Karpas-422 (cell line): ENCODE measurements at regions not wholly inside any gene's neighbourhood (a gene's known extent, or its start where the extent isn't known, plus 50 kb on each side); places are given as distances from the start of the nearest gene placed in this dataset.

Experiments
- DNase-seq: peaks from one replicate; pipeline ENCODE4 v3.0.0-alpha.2; 2015
- H2AFZ ChIP-seq: fragments of 200-600 bp; sonication (generic); 2 replicates; pipeline ENCODE4 v1.6.1; 2014; ENCODE audit warnings: antibody characterized with exemption, low read length, mixed read lengths
- H3K27ac ChIP-seq: fragments of 200-600 bp; sonication (generic); 2 replicates; pipeline ENCODE4 v1.5.1; 2014; ENCODE audit warnings: mild to moderate bottlenecking, low read length, moderate library complexity
- H3K27me3 ChIP-seq: fragments of 200-600 bp; sonication (generic); 2 replicates; pipeline ENCODE4 v1.6.1; 2014; ENCODE audit warnings: low read length, mixed read lengths
- H3K36me3 ChIP-seq: fragments of 200-600 bp; sonication (generic); 2 replicates; pipeline ENCODE4 v1.6.1; 2014; ENCODE audit warnings: low read length, mixed read lengths; ENCODE audit not compliant: insufficient read depth
- H3K4me1 ChIP-seq: fragments of 200-600 bp; sonication (generic); 2 replicates; pipeline ENCODE4 v1.6.1; 2014; ENCODE audit warnings: mild to moderate bottlenecking, low read length, mixed read lengths
- H3K4me2 ChIP-seq: fragments of 200-600 bp; sonication (generic); 2 replicates; pipeline ENCODE4 v1.6.1; 2014; ENCODE audit warnings: low read length, low read depth, mild to moderate bottlenecking; ENCODE audit not compliant: poor library complexity, severe bottlenecking
- H3K4me3 ChIP-seq: fragments of 200-600 bp; sonication (generic); 2 replicates; pipeline ENCODE4 v1.5.1; 2014; ENCODE audit warnings: mild to moderate bottlenecking, antibody characterized with exemption, low read length, mixed read lengths
- H3K79me2 ChIP-seq: fragments of 200-600 bp; sonication (generic); 2 replicates; pipeline ENCODE4 v1.6.1; 2014; ENCODE audit warnings: mild to moderate bottlenecking, low read length, mixed read lengths
- H3K9ac ChIP-seq: fragments of 200-600 bp; sonication (generic); 2 replicates; pipeline ENCODE4 v1.6.0; 2014; ENCODE audit warnings: low read length
- H3K9me2 ChIP-seq: fragments of 200-600 bp; sonication (generic), shearing (Covaris generic); replicated peaks from 2 replicates; pipeline ENCODE4 v1.6.0; 2014; ENCODE audit warnings: mild to moderate bottlenecking, low read length, moderate library complexity; ENCODE audit not compliant: insufficient read depth
- H3K9me3 ChIP-seq: fragments of 300-700, 200-600 bp; sonication (generic); 2 replicates; pipeline ENCODE4 v1.6.1; 2014; ENCODE audit warnings: low read length, mixed read lengths
- H4K20me1 ChIP-seq: fragments of 200-600 bp; sonication (generic); 2 replicates; pipeline ENCODE4 v1.6.1; 2014; ENCODE audit warnings: mild to moderate bottlenecking, antibody characterized with exemption, low read length, low read depth; ENCODE audit not compliant: insufficient read depth

DNA sequence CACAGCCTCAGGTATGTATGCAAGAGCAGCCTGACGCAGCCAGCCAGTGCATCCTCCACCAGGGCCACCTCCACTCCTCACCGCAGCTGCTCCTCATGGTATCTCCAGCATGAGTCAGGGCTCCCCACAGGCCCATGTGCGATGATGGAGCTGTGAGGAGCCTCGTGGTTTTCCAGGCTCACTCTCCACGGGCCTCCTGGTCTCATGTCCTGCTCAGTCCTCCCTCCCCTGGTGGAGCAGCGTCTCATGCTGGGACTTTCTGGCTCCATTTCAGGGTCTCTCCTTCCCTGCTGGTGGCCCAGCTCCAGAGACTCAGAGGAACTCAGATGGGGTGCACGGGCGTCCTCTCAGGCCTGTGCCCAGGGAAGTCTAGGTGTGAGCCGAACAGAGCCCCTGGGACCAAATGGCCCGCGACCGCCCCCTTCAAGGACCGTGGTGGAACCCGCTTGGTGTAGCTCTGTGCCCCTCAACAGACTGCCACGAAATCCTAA lies 70.4 kb downstream of the METRNL start:
- Histone ChIP-seq H3K27ac (no peak overlapping the region), H3K9me3 (no peaks in the 10 kb centered on the region), H3K36me3 (no peaks in the 10 kb centered on the region), H3K79me2 (no peaks in the 10 kb centered on the region), H3K9ac (no peak overlapping the region), H2AFZ (no peak overlapping the region), H3K4me3 (no peak overlapping the region), H3K4me2 (no peak overlapping the region), H3K4me1 (peaks cover 11% of the 10 kb centered on the region), H3K27me3 (peaks cover 6% of the 10 kb centered on the region; the same call in 1 of the 2 replicates), H3K9me2 (no peaks in the 10 kb centered on the region), H4K20me1 (no peaks in the 10 kb centered on the region)
- DNase-seq, result no peak

DNA sequence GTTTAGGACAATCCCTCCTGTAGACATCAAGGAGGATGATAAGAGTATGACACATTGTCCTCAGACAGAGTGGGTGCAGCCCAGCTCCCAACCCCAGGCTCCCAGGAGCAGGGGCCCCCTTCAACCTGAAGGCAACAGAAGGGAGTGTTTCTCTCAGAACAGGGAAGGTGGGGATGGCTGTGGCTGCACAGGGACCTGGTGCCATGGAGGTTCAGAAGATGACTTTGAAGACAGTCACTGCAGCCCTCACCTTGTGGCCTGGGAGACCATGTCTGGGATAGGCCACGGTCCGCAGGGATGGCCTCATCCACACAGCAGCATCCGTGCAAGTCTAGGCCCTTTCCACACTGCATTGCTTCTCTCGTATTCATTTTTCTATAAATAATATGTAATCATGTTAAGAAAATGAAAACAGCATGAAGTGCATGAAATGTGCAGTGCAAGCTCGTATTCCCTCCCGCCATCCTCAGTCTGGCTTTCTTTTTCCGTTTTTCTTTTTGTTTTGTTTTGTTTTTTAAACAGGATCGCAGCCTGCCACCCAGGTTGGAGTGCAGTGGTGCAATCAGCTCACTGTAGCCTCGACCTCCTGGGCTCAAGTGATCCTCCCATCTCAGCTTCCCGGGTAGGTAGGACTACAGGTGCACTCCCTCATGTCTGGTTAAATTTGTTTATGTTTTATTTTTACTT lies 71.1 kb downstream of the METRNL start:
- Histone ChIP-seq H3K27ac (no peak overlapping the region), H3K9ac (no peak overlapping the region), H3K9me3 (no peaks in the 10 kb centered on the region), H3K4me3 (no peak overlapping the region), H3K4me2 (no peak overlapping the region), H3K79me2 (no peaks in the 10 kb centered on the region), H4K20me1 (no peaks in the 10 kb centered on the region), H3K27me3 (peaks cover 6% of the 10 kb centered on the region; the same call in 1 of the 2 replicates), H3K4me1 (peaks cover 5% of the 10 kb centered on the region), H3K36me3 (no peaks in the 10 kb centered on the region), H3K9me2 (no peaks in the 10 kb centered on the region), H2AFZ (no peak overlapping the region)
- DNase-seq, result no peak

DNA sequence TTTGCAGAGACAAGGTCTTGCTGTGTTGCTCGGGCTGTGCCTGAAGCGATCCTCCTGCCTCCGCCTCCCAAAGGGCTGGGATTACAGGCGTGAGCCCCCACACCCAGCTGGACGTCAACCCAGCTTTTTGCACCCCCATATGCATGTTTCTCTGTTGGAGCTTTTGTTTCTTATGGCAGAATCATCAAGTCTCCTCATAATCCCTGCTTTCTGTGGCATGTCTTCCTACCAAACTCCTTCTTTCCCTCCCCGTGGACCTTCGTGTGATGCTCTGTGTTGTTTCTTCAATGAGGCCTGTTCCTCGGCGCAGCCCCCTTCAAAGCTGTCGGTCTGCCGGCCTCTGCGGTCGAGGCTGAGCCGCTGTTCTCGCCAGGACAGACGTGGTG lies 71.6 kb downstream of the METRNL start:
- H3K9ac ChIP-seq, result no peak overlapping the region
- DNase-seq, result no peak
- no peak overlapping the region for H3K4me2 ChIP-seq
- H3K4me1 ChIP-seq, result peaks cover 5% of the 10 kb centered on the region
- H3K4me3 ChIP-seq, result no peak overlapping the region
- no peaks in the 10 kb centered on the region for H3K79me2 ChIP-seq
- H3K36me3 ChIP-seq, result no peaks in the 10 kb centered on the region
- H3K9me2 ChIP-seq, result no peaks in the 10 kb centered on the region
- H4K20me1 ChIP-seq, result no peaks in the 10 kb centered on the region
- no peak overlapping the region for H3K27ac ChIP-seq
- peaks cover 6% of the 10 kb centered on the region; the same call in 1 of the 2 replicates for H3K27me3 ChIP-seq
- H2AFZ ChIP-seq, result no peak overlapping the region
- no peaks in the 10 kb centered on the region for H3K9me3 ChIP-seq

DNA sequence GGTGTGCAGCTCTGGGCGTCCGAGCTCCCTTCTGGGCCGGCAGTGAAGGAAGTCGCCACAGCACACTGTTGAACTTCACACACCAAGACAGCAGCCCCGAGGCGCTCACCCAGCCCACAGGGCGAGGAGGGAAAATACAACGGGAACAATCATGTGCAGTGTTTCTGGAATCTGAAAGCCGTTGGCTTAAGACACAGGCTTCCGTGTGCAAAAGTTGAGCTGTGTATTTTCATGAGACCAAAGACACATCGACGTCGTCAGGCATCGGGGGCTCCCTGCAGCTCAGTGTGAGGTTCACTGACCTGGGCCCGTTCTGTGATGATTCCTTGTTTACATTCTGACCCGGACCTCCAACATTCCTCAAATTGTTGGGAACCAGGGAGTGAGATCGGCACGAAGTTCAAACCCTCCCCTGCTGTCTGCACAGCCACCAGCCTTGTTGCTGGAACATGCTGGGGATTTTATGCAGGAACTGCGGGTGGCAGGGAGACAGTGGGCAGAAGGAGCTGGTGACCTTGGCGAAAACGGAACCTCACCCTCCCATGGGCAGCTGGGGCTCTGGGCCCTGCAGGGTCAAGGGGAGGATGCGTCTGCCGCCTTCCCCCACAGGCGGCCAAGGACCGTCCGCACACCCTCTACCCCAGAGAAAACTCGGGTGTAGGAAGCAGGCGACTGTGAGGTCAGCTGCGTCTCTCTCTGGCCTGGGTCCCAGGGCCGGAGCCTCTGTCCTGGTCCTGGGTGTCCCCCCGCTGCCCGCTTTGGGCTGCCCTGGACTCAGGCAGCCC lies 72.2 kb downstream of the METRNL start:
- Histone ChIP-seq H3K4me2 (no peak overlapping the region), H3K4me3 (no peak overlapping the region), H3K9me3 (no peaks in the 10 kb centered on the region), H3K27me3 (peaks cover 3% of the 10 kb centered on the region; the same call in 1 of the 2 replicates), H3K9ac (no peak overlapping the region), H3K27ac (no peak overlapping the region), H3K9me2 (no peaks in the 10 kb centered on the region), H4K20me1 (no peaks in the 10 kb centered on the region), H3K36me3 (no peaks in the 10 kb centered on the region), H3K79me2 (no peaks in the 10 kb centered on the region), H2AFZ (no peak overlapping the region), H3K4me1 (peaks cover 5% of the 10 kb centered on the region)
- DNase-seq, result no peak

DNA sequence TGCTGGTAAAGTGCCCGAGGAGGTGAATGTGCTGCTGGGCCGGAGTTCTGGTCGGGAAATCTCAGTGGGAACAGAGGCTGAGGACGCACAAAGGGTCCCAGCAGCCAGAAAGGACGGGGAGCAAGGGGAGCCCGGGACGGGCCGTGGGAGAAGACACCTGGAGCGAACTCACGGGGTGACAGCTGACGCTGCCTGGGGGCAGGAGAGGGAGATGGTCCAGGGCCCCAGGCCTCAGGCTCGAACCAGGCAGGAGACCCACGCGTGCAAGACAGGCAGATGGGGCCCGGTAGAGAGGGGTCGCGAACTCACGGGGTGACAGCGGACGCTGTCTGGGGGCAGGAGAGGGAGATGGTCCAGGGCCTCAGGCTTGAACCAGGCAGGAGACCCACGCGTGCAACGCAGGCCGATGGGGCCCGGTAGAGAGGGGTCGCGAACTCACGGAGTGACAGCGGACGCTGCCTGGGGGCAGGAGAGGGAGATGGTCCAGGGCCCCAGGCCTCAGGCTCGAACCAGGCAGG lies 72.9 kb downstream of the METRNL start:
- H3K27ac ChIP-seq, result no peak overlapping the region
- no peak for DNase-seq
- H3K9me3 ChIP-seq, result no peaks in the 10 kb centered on the region
- H4K20me1 ChIP-seq, result no peaks in the 10 kb centered on the region
- H3K27me3 ChIP-seq, result no peaks in the 10 kb centered on the region
- peaks cover 5% of the 10 kb centered on the region for H3K4me1 ChIP-seq
- H3K4me3 ChIP-seq, result no peak overlapping the region
- H2AFZ ChIP-seq, result no peak overlapping the region
- H3K79me2 ChIP-seq, result no peaks in the 10 kb centered on the region
- H3K4me2 ChIP-seq, result no peak overlapping the region
- H3K36me3 ChIP-seq, result no peaks in the 10 kb centered on the region
- H3K9ac ChIP-seq, result no peak overlapping the region
- no peaks in the 10 kb centered on the region for H3K9me2 ChIP-seq

DNA sequence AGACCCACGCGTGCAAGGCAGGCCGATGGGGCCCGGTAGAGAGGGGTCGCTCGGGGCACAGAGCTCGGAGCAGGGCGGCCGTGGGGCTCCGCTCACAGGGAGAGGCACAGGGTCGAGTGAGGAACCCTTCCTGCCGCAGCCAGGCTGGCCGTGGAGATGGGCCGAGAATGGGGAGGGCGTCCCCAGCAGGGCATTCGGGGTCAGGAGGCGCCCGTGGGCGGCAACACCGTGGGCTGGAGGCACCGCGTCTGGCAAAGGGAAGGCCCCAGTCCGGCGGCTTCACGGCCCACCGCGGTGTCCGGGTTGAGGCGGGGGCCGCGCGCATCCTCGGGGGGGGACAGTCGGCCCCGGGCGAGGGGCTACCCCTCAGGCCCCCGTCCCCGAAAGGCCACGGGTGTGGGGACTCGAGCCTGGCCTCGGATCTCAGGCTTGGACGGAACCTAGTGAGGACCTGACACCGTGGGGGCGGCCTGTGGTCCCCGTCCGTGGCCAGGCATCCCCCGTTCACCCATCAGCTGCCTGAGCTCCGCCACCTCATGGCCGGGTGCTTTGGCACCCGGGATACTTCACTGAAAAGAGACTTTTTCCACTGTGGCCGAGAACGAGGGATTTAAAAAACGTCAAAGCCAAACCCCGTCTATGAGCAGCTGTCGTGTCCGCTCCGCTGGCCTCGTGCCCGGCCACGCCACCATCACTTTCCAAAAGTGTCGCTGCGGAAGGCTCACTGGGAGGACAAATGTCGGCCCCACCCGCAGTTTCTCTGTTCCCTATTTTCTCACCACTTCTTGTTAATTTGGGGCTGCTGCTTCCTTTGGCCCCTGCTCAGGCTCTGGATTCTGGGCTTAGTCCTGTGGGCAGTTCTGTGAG lies 73.6 kb downstream of the METRNL start:
- Histone ChIP-seq H3K79me2 (no peaks in the 10 kb centered on the region), H3K9ac (no peak overlapping the region), H3K9me3 (no peaks in the 10 kb centered on the region), H3K4me1 (peaks cover 5% of the 10 kb centered on the region), H4K20me1 (no peaks in the 10 kb centered on the region), H3K9me2 (no peaks in the 10 kb centered on the region), H3K27ac (no peak overlapping the region), H3K4me3 (no peak overlapping the region), H2AFZ (no peak overlapping the region), H3K4me2 (no peak overlapping the region), H3K27me3 (no peaks in the 10 kb centered on the region), H3K36me3 (no peaks in the 10 kb centered on the region)
- no peak for DNase-seq

DNA sequence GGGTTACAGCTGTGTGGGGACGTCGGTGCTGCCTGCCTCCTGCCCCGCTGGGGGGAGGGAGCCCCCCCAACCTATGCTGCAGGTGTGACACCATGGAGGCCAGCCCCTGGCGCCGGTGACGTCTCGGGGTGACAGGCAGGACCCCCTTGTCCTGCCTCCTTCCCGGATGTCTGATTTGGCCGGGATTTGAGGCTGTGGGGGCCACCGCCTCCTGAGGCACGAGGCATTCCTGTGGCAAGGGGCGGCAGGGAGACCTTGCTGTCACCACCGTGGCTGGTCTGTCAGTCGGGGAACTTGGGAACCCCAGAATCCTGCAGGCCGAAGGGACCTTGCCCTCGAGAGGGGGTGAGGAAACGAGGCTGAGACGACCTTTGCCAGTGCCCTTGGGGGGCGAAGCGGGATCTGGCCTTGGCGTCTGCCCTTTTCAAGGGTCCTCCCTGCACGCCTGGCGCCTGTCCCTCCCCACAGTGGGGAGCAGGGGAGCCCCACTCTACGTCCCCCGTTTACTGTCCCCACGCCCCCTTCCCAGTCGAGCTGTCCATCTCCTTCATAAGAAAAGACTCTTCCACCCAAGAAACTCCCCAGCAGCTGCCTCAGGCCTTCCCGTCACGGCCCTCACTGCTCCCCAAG lies 74.4 kb downstream of the METRNL start:
- Histone ChIP-seq H2AFZ (no peak overlapping the region), H3K27ac (no peak overlapping the region), H3K4me3 (no peak overlapping the region), H3K4me2 (no peak overlapping the region), H3K79me2 (no peaks in the 10 kb centered on the region), H3K9me3 (no peaks in the 10 kb centered on the region), H3K4me1 (peaks cover 5% of the 10 kb centered on the region), H3K9ac (no peak overlapping the region), H4K20me1 (no peaks in the 10 kb centered on the region), H3K27me3 (no peaks in the 10 kb centered on the region), H3K9me2 (no peaks in the 10 kb centered on the region), H3K36me3 (no peaks in the 10 kb centered on the region)
- no peak for DNase-seq
